ENCODE measurements at regions not wholly inside any gene's neighbourhood (a gene's known extent, or its start where the extent isn't known, plus 50 kb on each side); places are given as distances from the start of the nearest gene placed in this dataset.

GRCh38 chr7:17063045-17063383 lies 181.2 kb upstream of the AGR3 start:
- H3K23me2 ChIP-seq (ENCODE audit: insufficient read length, low read depth, low read length, poor library complexity, severe bottlenecking) = no peaks in the 10 kb centered on the region
- no peak overlapping the region for H2BK12ac ChIP-seq (ENCODE audit: insufficient read length, low read depth, low read length)
- H2BK15ac ChIP-seq (ENCODE audit: low read depth, low read length) = no peak overlapping the region
- no peak overlapping the region for H2BK20ac ChIP-seq (ENCODE audit: low read depth, low read length, poor library complexity, severe bottlenecking)
- no peak overlapping the region for H3K27ac ChIP-seq (ENCODE audit: insufficient read length, low read depth, low read length)
- Mint-ChIP-seq H3K36me3 (ENCODE audit: insufficient read depth in 1 of 3, low read depth in 3 of 3) (no peaks in the 10 kb centered on the region), H3K27ac (no peak overlapping the region), H3K4me1 (no peaks in the 10 kb centered on the region), H3K9me3 (no peaks in the 10 kb centered on the region), H3K4me3 (no peak overlapping the region), H3K27me3 (ENCODE audit: low read depth) (no peaks in the 10 kb centered on the region)
- H3K79me1 ChIP-seq (ENCODE audit: insufficient read depth, low read depth, low read length, poor library complexity, severe bottlenecking) = no peaks in the 10 kb centered on the region
- H2BK120ac ChIP-seq (ENCODE audit: low read depth, low read length, poor library complexity, severe bottlenecking) = no peak overlapping the region
- H4K5ac ChIP-seq (ENCODE audit: insufficient read length, low read depth, low read length) = no peak overlapping the region
- no peak overlapping the region for H2BK5ac ChIP-seq (ENCODE audit: insufficient read length, low read length)
- no peak overlapping the region for H3T11ph ChIP-seq (ENCODE audit: low read length)
- no peak overlapping the region for H3K18ac ChIP-seq (ENCODE audit: insufficient read length, low read depth, low read length)
- no peak overlapping the region for H3K4me2 ChIP-seq (ENCODE audit: insufficient read depth, insufficient read length, low read length)
- H2AK5ac ChIP-seq (ENCODE audit: insufficient read length, low read length) = no peak overlapping the region
- H3K9ac ChIP-seq (ENCODE audit: extremely low read depth, insufficient read length, low read length) = no peak overlapping the region
- DNase-seq = no peak
- no peaks in the 10 kb centered on the region for H4K20me1 ChIP-seq (ENCODE audit: control insufficient read depth, insufficient read depth, insufficient read length)
- no peak overlapping the region for H3K14ac ChIP-seq (ENCODE audit: insufficient read depth, low read length)
- H4K91ac ChIP-seq (ENCODE audit: insufficient read length, low read depth, low read length) = no peak overlapping the region
- H3K9me3 ChIP-seq (ENCODE audit: control insufficient read depth, low read depth, low read length) = no peaks in the 10 kb centered on the region
- no peaks in the 10 kb centered on the region for H3K4me1 ChIP-seq (ENCODE audit: insufficient read depth, low read length)
- no peaks in the 10 kb centered on the region for H3K27me3 ChIP-seq (ENCODE audit: insufficient read depth, low read length)
- no peak overlapping the region for H3K4ac ChIP-seq (ENCODE audit: low read depth, low read length)
- peak; percentile 29; the same call in 1 of the 3 replicates for TF ChIP-seq CTCF (conservative IDR thresholded peaks at IDR 0.05)
- no peak overlapping the region for H3K23ac ChIP-seq (ENCODE audit: insufficient read length, low read depth, low read length)
- no peaks in the 10 kb centered on the region for H3K79me2 ChIP-seq (ENCODE audit: insufficient read depth, low read length)
- H4K8ac ChIP-seq (replicated peaks; ENCODE audit: insufficient read length, low read depth, low read length) = no peak overlapping the region
- no peak overlapping the region for H3K56ac ChIP-seq (ENCODE audit: insufficient read length, low read depth, low read length)
- no peak overlapping the region for H2AFZ ChIP-seq (ENCODE audit: low read length)
